GM12878 (cell line): ENCODE measurements at regions not wholly inside any gene's neighbourhood (a gene's known extent, or its start where the extent isn't known, plus 50 kb on each side); places are given as distances from the start of the nearest gene placed in this dataset.

Source experiments
- ATAC-seq: fragments of 200-7000 bp; cut with Tn5 transposase; 3 replicates; pipeline ENCODE4 v1.9.1; 2020; ENCODE audit warnings: mild to moderate bottlenecking, moderate library complexity
- BruUV-seq: library from RNA; stranded (reverse); fragments of 400-500 nt; replicated peaks from 2 replicates; lab custom pipeline; 2021; lab: Mats Ljungman, UMichigan
- CTCF ChIA-PET: fragments of 300-600 bp; sonication (Branson Sonifier 250); formaldehyde crosslinking; extraction: SDS; loops from one replicate; lab custom pipeline; 2021; ENCODE audit warnings: inconsistent platforms; lab: Yijun Ruan, JAX
- POLR2A ChIA-PET: fragments of 350-600 bp; formaldehyde crosslinking; extraction: SDS; loops from one replicate; lab custom pipeline; 2021; ENCODE audit warnings: inconsistent platforms; lab: Charles Lee
- RAD21 ChIA-PET: fragments of 300-600 bp; sonication (Branson Sonifier 250); formaldehyde crosslinking; loops from one replicate; lab custom pipeline; 2023; ENCODE audit warnings: antibody characterized with exemption; ENCODE audit not compliant: unreplicated experiment; lab: Charles Lee
- SMC1A ChIA-PET: fragments of 300-600 bp; sonication (Branson Sonifier 250); formaldehyde crosslinking; loops from one replicate; lab custom pipeline; 2023; ENCODE audit not compliant: unreplicated experiment, uncharacterized antibody; lab: Charles Lee
- DNase-seq: peaks from one replicate; pipeline ENCODE4 v3.0.0-alpha.2; 2011; ENCODE audit warnings: low read depth, low spot score
- FAIRE-seq: peaks from 3 replicates; lab custom pipeline; 2011; peaks lifted over from hg19 to GRCh38; lab: Jason Lieb, UNC
- H2AFZ ChIP-seq: 2 replicates; pipeline ENCODE4 v1.6.0; 2011; ENCODE audit warnings: low read depth, low read length, control low read depth; ENCODE audit not compliant: control insufficient read depth
- H3K27ac ChIP-seq: 2 replicates; pipeline ENCODE4 v1.5.1; 2011; ENCODE audit warnings: control low read depth; ENCODE audit not compliant: control insufficient read depth, insufficient read depth
- H3K27me3 ChIP-seq, 2 experiments: replicated peaks in 1 of 2; 2 replicates each; pipeline versions ENCODE4 v1.6.0 to v1.6.1; 2011; ENCODE audit warnings: low read length in 1 of 2; ENCODE audit not compliant: control insufficient read depth in 2 of 2, insufficient read depth in 2 of 2
- H3K36me3 ChIP-seq, 2 experiments: 2 replicates each; pipeline ENCODE4 v1.5.1; 2011; ENCODE audit warnings: low read length in 1 of 2; ENCODE audit not compliant: control insufficient read depth in 2 of 2, insufficient read depth in 2 of 2
- H3K4me1 ChIP-seq: 2 replicates; pipeline ENCODE4 v1.6.1; 2011; ENCODE audit warnings: mild to moderate bottlenecking, low read length, moderate library complexity, mixed read lengths; ENCODE audit not compliant: control insufficient read depth, insufficient read depth
- H3K4me2 ChIP-seq: 2 replicates; pipeline ENCODE4 v1.6.0; 2011; ENCODE audit warnings: control low read depth; ENCODE audit not compliant: control insufficient read depth, insufficient read depth
- H3K4me3 ChIP-seq: fragments of 200-600 bp; sonication (generic); 2 replicates; pipeline ENCODE4 v1.5.1; 2016
- H3K79me2 ChIP-seq: 2 replicates; pipeline ENCODE4 v1.6.0; 2011; ENCODE audit warnings: low read length; ENCODE audit not compliant: control insufficient read depth, insufficient read depth
- H3K9ac ChIP-seq: 2 replicates; pipeline ENCODE4 v1.8.0; 2011; ENCODE audit warnings: low read length, control low read depth, mixed read lengths; ENCODE audit not compliant: control insufficient read depth, insufficient read depth
- H3K9me3 ChIP-seq: replicated peaks from 3 replicates; pipeline ENCODE4 v1.5.1; 2011; ENCODE audit warnings: mild to moderate bottlenecking, low read length; ENCODE audit not compliant: control insufficient read depth, insufficient read depth
- H4K20me1 ChIP-seq: 2 replicates; pipeline ENCODE4 v1.6.0; 2011; ENCODE audit not compliant: control insufficient read depth, insufficient read depth
- CBFB ChIP-seq: IDR thresholded peaks from 2 replicates; pipeline ENCODE4 v1.6.1; 2016; ENCODE audit warnings: antibody characterized with exemption, low read depth
- CBX5 ChIP-seq: sonication (generic); IDR thresholded peaks from 2 replicates; pipeline ENCODE4 v1.6.1; 2016; ENCODE audit warnings: low read depth, moderate library complexity, mild to moderate bottlenecking, inconsistent platforms
- EZH2 ChIP-seq: IDR thresholded peaks from 2 replicates; pipeline ENCODE4 v1.6.1; 2012; ENCODE audit warnings: low read depth, mild to moderate bottlenecking, control low read depth, inconsistent platforms, low read length, borderline replicate concordance; ENCODE audit not compliant: control insufficient read depth
- GABPA ChIP-seq: IDR thresholded peaks from 2 replicates; pipeline ENCODE4 v1.6.1; 2014; ENCODE audit warnings: antibody characterized with exemption, low read depth, mild to moderate bottlenecking, inconsistent platforms
- JUNB ChIP-seq: IDR thresholded peaks from 2 replicates; pipeline ENCODE4 v1.6.1; 2016; ENCODE audit warnings: antibody characterized with exemption, mild to moderate bottlenecking
- KAT2A ChIP-seq: conservative IDR thresholded peaks from 2 replicates; pipeline ENCODE4 v1.6.1; 2011; ENCODE audit warnings: low read depth, low read length; ENCODE audit not compliant: control insufficient read depth
- MYB ChIP-seq: fragments of 150-350 bp; IDR thresholded peaks from 2 replicates; pipeline ENCODE4 v1.6.1; 2014; ENCODE audit warnings: mild to moderate bottlenecking, low read depth, low read length, borderline replicate concordance
- NFYB ChIP-seq: IDR thresholded peaks from 2 replicates; pipeline ENCODE4 v1.6.1; 2011; ENCODE audit warnings: low read depth, mild to moderate bottlenecking, low read length, improper control_type of control experiment, moderate library complexity; ENCODE audit not compliant: insufficient read depth
- NR2C1 ChIP-seq: fragments of 450-650 bp; IDR thresholded peaks from 2 replicates; pipeline ENCODE4 v1.6.1; 2017; ENCODE audit warnings: antibody characterized with exemption, mild to moderate bottlenecking, moderate library complexity
- PML ChIP-seq: IDR thresholded peaks from 2 replicates; pipeline ENCODE4 v1.6.1; 2012; ENCODE audit warnings: low read length, inconsistent platforms
- POLR2AphosphoS2 ChIP-seq: IDR thresholded peaks from 2 replicates; pipeline ENCODE4 v1.6.1; 2011; ENCODE audit warnings: low read depth, mild to moderate bottlenecking, low read length, improper control_type of control experiment, moderate library complexity
- RAD51 ChIP-seq: fragments of 450-650 bp; IDR thresholded peaks from 2 replicates; pipeline ENCODE4 v1.6.1; 2016; ENCODE audit warnings: moderate library complexity, mild to moderate bottlenecking, inconsistent platforms
- SIX5 ChIP-seq: IDR thresholded peaks from 2 replicates; pipeline ENCODE4 v1.6.1; 2011; ENCODE audit warnings: mild to moderate bottlenecking, low read depth, low read length, moderate library complexity; ENCODE audit not compliant: severe bottlenecking
- YBX1 ChIP-seq: fragments of 450-650 bp; IDR thresholded peaks from 2 replicates; pipeline ENCODE4 v1.6.1; 2016; ENCODE audit warnings: antibody characterized with exemption
- ZBED1 ChIP-seq: IDR thresholded peaks from 2 replicates; pipeline ENCODE4 v1.6.1; 2016; ENCODE audit warnings: borderline replicate concordance
- WGBS: methylation state at CpG from one replicate; pipeline ENCODE4 v1.1.6; 2016; ENCODE audit warnings: low lambda C conversion rate; ENCODE audit not compliant: insufficient replicate concordance, insufficient coverage; ENCODE audit errors: missing lambda C conversion rate; 5-methylcytosine and 5-hydroxymethylcytosine counted together
- in situ Hi-C: fragments of 300-500 bp; cut with MboI; formaldehyde crosslinking; loops from 9 replicates; pipeline ENCODE4 v1.14.3; 2018; ENCODE audit warnings: mixed read lengths
- intact Hi-C: fragments of 100-400 bp; cut with micrococcal nuclease; formaldehyde crosslinking; loops from one replicate; pipeline ENCODE4 v1.14.2; 2022; ENCODE audit not compliant: unreplicated experiment
- TF ChIP-seq, protein P1 (sequence below): fragments of 450-650 bp; conservative IDR thresholded peaks from 2 replicates; pipeline ENCODE4 v1.6.1; 2017; ENCODE audit warnings: mild to moderate bottlenecking, moderate library complexity
- TF ChIP-seq, protein P2 (sequence below): IDR thresholded peaks from 2 replicates; pipeline ENCODE4 v1.6.1; 2011; ENCODE audit warnings: mild to moderate bottlenecking, low read depth, low read length, moderate library complexity; ENCODE audit not compliant: insufficient replicate concordance

DNA sequence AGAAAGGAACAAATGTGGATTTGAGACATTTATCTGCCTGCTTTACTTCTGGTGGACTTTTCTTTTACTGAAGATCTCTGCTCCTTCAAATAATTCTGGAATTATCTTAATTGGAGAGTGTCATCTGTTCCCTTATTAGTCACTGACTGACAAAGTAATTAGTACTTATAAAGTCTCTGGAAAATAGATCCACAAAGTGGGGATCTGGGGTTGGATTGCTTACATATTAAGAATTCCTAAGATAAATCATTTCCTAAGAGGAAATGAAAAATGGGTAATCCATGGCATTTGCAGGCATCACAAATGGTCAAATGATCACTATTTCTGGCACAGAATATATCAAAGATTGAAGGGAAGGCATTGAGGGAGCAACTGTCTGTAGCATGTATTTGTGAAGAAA, 137.4 kb upstream of the SLITRK5 start:
- no TSS peak for BruUV-seq
- DNase-seq (no peak), ATAC-seq (no peak), FAIRE-seq (no peak)
- no peaks in the 10 kb centered on the region; the same call in 2 of the 3 replicates for H3K9me3 ChIP-seq
- POLR2A ChIA-PET, result no interaction called here
- no peaks in the 10 kb centered on the region for H3K27me3 ChIP-seq
- H3K4me1 ChIP-seq, result no peaks in the 10 kb centered on the region
- CTCF ChIA-PET, result no interaction called here
- in situ Hi-C loops (no loop called here), intact Hi-C loops (no loop called here)
- no peak overlapping the region for H3K27ac ChIP-seq
- H2AFZ ChIP-seq, result no peak overlapping the region
- H3K4me3 ChIP-seq, result no peak overlapping the region
- RAD21 ChIA-PET, result no interaction called here
- no peak overlapping the region for H3K4me2 ChIP-seq
- H3K79me2 ChIP-seq, result no peaks in the 10 kb centered on the region
- no peak for TF ChIP-seq MYB
- no peak for TF ChIP-seq NR2C1
- no peak for TF ChIP-seq YBX1
- no peak for TF ChIP-seq JUNB
- no peak for TF ChIP-seq NFYB
- no peaks in the 10 kb centered on the region for H3K36me3 ChIP-seq
- SMC1A ChIA-PET, result interaction anchor here (5.3 kb wide), 1 partner anchor 21 kb away, joined by 62 read pairs; no protein-coding TSS in a partner anchor
- no peaks in the 10 kb centered on the region for H4K20me1 ChIP-seq
- no peak overlapping the region for H3K9ac ChIP-seq

DNA sequence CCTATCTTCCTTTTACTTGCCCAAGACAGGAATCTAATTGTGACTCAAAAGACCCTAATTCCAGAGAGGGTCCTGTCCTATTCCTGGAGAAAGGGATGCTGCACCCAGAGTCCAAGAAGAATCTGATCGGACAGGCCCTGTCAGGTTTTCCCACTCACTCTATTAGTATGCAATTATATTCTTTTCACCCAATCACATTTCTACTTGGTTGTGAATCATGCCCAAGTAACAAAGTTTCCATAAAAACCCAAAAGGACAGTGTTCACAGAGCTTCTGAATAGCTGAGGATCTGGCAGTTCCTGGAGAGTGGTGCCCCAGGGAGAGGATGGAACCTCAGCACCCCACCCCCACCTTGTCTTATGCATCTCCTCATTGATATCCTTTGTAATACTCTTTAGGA, 135.3 kb upstream of the SLITRK5 start:
- FAIRE-seq, result no peak
- no peak for DNase-seq
- Histone ChIP-seq H3K9ac (no peak overlapping the region), H3K27me3 (no peaks in the 10 kb centered on the region), H2AFZ (no peak overlapping the region), H3K27ac (no peak overlapping the region), H3K9me3 (no peaks in the 10 kb centered on the region; the same call in 2 of the 3 replicates), H4K20me1 (no peaks in the 10 kb centered on the region), H3K4me2 (no peak overlapping the region), H3K4me3 (no peak overlapping the region), H3K4me1 (no peaks in the 10 kb centered on the region), H3K79me2 (no peaks in the 10 kb centered on the region), H3K36me3 (no peaks in the 10 kb centered on the region)
- ChIA-PET SMC1A (interaction anchor here (0.7 to 5.3 kb wide), 15 partner anchors 9 to 137 kb away, joined by 3 to 62 read pairs (median 5); no protein-coding TSS in a partner anchor), RAD21 (interaction anchor here (1.4 to 2.9 kb wide), 7 partner anchors 9 to 131 kb away, joined by 4 to 34 read pairs (median 6); no protein-coding TSS in a partner anchor), CTCF (interaction anchor here (0.6 to 2.1 kb wide), 5 partner anchors 9 to 22 kb away, joined by 4 to 5 read pairs (median 4); no protein-coding TSS in a partner anchor), POLR2A (interaction anchor here (1.2 to 1.7 kb wide), 3 partner anchors 9 to 24 kb away, joined by 4 to 7 read pairs (median 5); no protein-coding TSS in a partner anchor)
- no peak for ATAC-seq
- WGBS, result 85% methylated on average over 1 of the region's 1 CpG
- in situ Hi-C loops (no loop called here), intact Hi-C loops (no loop called here)
- no TSS peak for BruUV-seq
- TF ChIP-seq, protein P1, sequence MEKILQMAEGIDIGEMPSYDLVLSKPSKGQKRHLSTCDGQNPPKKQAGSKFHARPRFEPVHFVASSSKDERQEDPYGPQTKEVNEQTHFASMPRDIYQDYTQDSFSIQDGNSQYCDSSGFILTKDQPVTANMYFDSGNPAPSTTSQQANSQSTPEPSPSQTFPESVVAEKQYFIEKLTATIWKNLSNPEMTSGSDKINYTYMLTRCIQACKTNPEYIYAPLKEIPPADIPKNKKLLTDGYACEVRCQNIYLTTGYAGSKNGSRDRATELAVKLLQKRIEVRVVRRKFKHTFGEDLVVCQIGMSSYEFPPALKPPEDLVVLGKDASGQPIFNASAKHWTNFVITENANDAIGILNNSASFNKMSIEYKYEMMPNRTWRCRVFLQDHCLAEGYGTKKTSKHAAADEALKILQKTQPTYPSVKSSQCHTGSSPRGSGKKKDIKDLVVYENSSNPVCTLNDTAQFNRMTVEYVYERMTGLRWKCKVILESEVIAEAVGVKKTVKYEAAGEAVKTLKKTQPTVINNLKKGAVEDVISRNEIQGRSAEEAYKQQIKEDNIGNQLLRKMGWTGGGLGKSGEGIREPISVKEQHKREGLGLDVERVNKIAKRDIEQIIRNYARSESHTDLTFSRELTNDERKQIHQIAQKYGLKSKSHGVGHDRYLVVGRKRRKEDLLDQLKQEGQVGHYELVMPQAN, result no peak
- no peak for TF ChIP-seq PML
- TF ChIP-seq, protein P2, sequence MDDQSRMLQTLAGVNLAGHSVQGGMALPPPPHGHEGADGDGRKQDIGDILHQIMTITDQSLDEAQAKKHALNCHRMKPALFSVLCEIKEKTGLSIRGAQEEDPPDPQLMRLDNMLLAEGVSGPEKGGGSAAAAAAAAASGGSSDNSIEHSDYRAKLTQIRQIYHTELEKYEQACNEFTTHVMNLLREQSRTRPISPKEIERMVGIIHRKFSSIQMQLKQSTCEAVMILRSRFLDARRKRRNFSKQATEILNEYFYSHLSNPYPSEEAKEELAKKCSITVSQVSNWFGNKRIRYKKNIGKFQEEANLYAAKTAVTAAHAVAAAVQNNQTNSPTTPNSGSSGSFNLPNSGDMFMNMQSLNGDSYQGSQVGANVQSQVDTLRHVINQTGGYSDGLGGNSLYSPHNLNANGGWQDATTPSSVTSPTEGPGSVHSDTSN, result no peak
- TF ChIP-seq GABPA, result no peak
- no peak for TF ChIP-seq CBFB
- TF ChIP-seq CBX5, result no peak
- TF ChIP-seq RAD51, result no peak
- TF ChIP-seq KAT2A, result no peak
- no peak for TF ChIP-seq POLR2AphosphoS2
- TF ChIP-seq SIX5, result no peak
- TF ChIP-seq EZH2, result no peak
- no peak for TF ChIP-seq ZBED1
